ENCODE measurements at regions not wholly inside any gene's neighbourhood (a gene's known extent, or its start where the extent isn't known, plus 50 kb on each side); places are given as distances from the start of the nearest gene placed in this dataset.

DNA sequence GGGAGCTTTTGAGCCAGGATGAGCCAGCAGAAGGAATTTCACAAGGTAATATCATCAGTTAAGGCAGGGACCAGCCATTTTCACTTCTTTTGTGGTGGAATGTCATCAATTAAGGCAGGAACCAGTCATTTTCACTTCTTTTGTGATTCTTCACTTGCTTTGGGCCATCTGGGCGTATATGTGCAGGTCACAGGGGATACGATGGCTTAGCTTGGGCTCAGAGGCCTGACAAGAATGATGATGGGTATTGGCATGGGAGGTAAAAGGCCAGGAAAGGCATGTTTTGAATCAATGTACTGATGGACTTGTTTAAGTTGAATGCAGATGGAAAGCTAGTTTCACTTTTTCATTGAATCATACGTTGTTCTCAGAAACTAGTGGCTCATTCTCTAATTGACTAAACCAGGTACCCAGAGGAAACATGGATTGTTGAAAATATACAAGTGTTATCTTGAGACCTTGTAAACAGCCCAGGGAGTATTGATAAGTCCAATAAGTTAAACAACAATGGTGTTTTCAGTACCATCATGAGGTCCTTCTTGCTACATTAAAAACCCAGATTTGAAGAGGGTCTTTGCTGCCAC, 1672.5 kb upstream of the DDX18 start:
- no peak overlapping the region for H3K27ac ChIP-seq (ENCODE audit: low read depth, low read length)
- H3K9me3 ChIP-seq (ENCODE audit: insufficient read depth, low read length): no peaks in the 10 kb centered on the region
- no peak overlapping the region for H2AFZ ChIP-seq (ENCODE audit: low read depth, low read length, severe bottlenecking)
- H3K4me2 ChIP-seq (ENCODE audit: low read depth, low read length, poor library complexity, severe bottlenecking): no peak overlapping the region
- TF ChIP-seq, protein P1, sequence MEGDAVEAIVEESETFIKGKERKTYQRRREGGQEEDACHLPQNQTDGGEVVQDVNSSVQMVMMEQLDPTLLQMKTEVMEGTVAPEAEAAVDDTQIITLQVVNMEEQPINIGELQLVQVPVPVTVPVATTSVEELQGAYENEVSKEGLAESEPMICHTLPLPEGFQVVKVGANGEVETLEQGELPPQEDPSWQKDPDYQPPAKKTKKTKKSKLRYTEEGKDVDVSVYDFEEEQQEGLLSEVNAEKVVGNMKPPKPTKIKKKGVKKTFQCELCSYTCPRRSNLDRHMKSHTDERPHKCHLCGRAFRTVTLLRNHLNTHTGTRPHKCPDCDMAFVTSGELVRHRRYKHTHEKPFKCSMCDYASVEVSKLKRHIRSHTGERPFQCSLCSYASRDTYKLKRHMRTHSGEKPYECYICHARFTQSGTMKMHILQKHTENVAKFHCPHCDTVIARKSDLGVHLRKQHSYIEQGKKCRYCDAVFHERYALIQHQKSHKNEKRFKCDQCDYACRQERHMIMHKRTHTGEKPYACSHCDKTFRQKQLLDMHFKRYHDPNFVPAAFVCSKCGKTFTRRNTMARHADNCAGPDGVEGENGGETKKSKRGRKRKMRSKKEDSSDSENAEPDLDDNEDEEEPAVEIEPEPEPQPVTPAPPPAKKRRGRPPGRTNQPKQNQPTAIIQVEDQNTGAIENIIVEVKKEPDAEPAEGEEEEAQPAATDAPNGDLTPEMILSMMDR (IDR thresholded peaks at IDR 0.05; ENCODE audit: insufficient read depth, low read length, poor library complexity, severe bottlenecking): no peak
- TF ChIP-seq EZH2phosphoT487 (conservative IDR thresholded peaks at IDR 0.05; ENCODE audit: low read length): no peak
- H3K9ac ChIP-seq (ENCODE audit: low read length): no peak overlapping the region
- no peaks in the 10 kb centered on the region for H3K27me3 ChIP-seq (ENCODE audit: low read length)
- no peaks in the 10 kb centered on the region for H3K79me2 ChIP-seq (ENCODE audit: insufficient read depth, low read length)
- H3K9me2 ChIP-seq (replicated peaks; ENCODE audit: insufficient read depth, low read length): no peaks in the 10 kb centered on the region
- no peaks in the 10 kb centered on the region for H3F3A ChIP-seq (ENCODE audit: insufficient read depth)
- no peaks in the 10 kb centered on the region for H4K20me1 ChIP-seq (ENCODE audit: low read depth, low read length)
- no peak overlapping the region for H3K4me3 ChIP-seq (ENCODE audit: insufficient read depth, low read length, poor library complexity, severe bottlenecking)
- no peaks in the 10 kb centered on the region for H3K36me3 ChIP-seq (ENCODE audit: low read length)

DNA sequence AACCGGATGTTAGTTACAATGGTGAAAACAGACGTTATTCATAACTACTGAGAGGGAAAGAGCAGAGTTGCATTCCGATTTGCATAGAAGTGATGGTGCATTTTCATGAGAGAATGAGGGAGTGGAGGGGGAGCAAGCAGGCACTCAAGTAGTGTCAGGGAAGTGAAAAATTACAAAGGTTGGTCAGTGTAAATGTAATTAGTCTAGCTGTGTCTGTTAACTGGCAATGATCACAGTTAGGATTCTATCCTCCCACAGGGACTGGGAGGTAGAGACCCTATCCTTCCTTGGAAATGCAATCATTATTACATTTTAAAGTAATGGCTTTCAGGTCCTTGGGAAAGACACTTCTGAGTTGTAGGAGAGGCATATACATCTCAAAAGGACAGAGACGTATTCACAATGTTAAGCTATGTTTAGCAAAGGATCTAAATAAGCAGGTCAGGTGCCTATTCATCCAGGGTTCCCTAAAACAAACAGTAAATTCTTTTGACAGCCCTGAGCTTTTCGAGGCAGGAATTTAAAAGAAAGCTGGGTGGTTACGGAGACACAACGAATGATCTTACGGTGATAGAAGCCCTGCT, 1671.8 kb upstream of the DDX18 start:
- Histone ChIP-seq H3K27me3 (ENCODE audit: low read length) (no peaks in the 10 kb centered on the region), H3K9me2 (replicated peaks; ENCODE audit: insufficient read depth, low read length) (no peaks in the 10 kb centered on the region), H3K4me3 (ENCODE audit: insufficient read depth, low read length, poor library complexity, severe bottlenecking) (no peak overlapping the region), H3F3A (ENCODE audit: insufficient read depth) (no peaks in the 10 kb centered on the region), H4K20me1 (ENCODE audit: low read depth, low read length) (no peaks in the 10 kb centered on the region), H3K36me3 (ENCODE audit: low read length) (no peaks in the 10 kb centered on the region), H3K9ac (ENCODE audit: low read length) (no peak overlapping the region), H3K4me2 (ENCODE audit: low read depth, low read length, poor library complexity, severe bottlenecking) (no peak overlapping the region), H2AFZ (ENCODE audit: low read depth, low read length, severe bottlenecking) (no peak overlapping the region), H3K27ac (ENCODE audit: low read depth, low read length) (no peak overlapping the region), H3K9me3 (ENCODE audit: insufficient read depth, low read length) (no peaks in the 10 kb centered on the region), H3K79me2 (ENCODE audit: insufficient read depth, low read length) (no peaks in the 10 kb centered on the region)
- TF ChIP-seq EZH2phosphoT487 (conservative IDR thresholded peaks at IDR 0.05; ENCODE audit: low read length): no peak
- TF ChIP-seq, protein P1 (IDR thresholded peaks at IDR 0.05; ENCODE audit: insufficient read depth, low read length, poor library complexity, severe bottlenecking): no peak

DNA sequence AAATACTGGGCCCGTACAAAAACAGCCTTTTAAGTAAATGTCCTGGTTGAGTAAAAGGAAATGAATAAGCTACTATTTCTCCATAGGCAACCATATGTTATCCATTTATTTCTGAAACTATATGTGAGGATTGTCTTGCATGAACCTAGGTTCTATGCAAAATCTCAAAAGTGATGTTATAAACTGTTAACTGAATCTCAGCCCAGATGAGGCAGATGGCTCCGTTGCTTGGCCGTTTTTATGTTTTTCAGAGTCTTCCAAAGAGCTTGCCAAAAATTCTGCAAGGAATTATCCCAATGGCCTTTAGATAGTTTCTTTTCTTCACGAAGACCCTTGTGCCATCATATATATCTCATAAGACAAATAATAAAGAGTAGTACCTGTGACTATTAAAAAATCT, 1669.5 kb upstream of the DDX18 start:
- Histone ChIP-seq H3K27me3 (ENCODE audit: low read length) (no peaks in the 10 kb centered on the region), H3K36me3 (ENCODE audit: low read length) (no peaks in the 10 kb centered on the region)
- TF ChIP-seq, protein P1 (IDR thresholded peaks at IDR 0.05; ENCODE audit: insufficient read depth, low read length, poor library complexity, severe bottlenecking): no peak
- TF ChIP-seq EZH2phosphoT487 (conservative IDR thresholded peaks at IDR 0.05; ENCODE audit: low read length): no peak

More for the DNA sequence above, 1669.5 kb upstream of the DDX18 start:
- Histone ChIP-seq H4K20me1 (ENCODE audit: low read depth, low read length) (no peaks in the 10 kb centered on the region), H3K27ac (ENCODE audit: low read depth, low read length) (no peak overlapping the region), H3K9ac (ENCODE audit: low read length) (no peak overlapping the region), H3K4me3 (ENCODE audit: insufficient read depth, low read length, poor library complexity, severe bottlenecking) (no peak overlapping the region), H3K4me2 (ENCODE audit: low read depth, low read length, poor library complexity, severe bottlenecking) (no peak overlapping the region), H2AFZ (ENCODE audit: low read depth, low read length, severe bottlenecking) (no peak overlapping the region), H3K9me3 (ENCODE audit: insufficient read depth, low read length) (no peaks in the 10 kb centered on the region), H3K9me2 (replicated peaks; ENCODE audit: insufficient read depth, low read length) (no peaks in the 10 kb centered on the region), H3F3A (ENCODE audit: insufficient read depth) (no peaks in the 10 kb centered on the region), H3K79me2 (ENCODE audit: insufficient read depth, low read length) (no peaks in the 10 kb centered on the region)
